Loucy (cell line): ENCODE measurements at regions not wholly inside any gene's neighbourhood (a gene's known extent, or its start where the extent isn't known, plus 50 kb on each side); places are given as distances from the start of the nearest gene placed in this dataset.

Experiments
- H2AFZ ChIP-seq: fragments of 200-600 bp; sonication (generic); 2 replicates; pipeline ENCODE4 v1.6.0; 2016; ENCODE audit warnings: antibody characterized with exemption, mild to moderate bottlenecking, low read length, moderate library complexity
- H3F3A ChIP-seq: fragments of 200-600 bp; 2 replicates; pipeline ENCODE4 v1.6.0; 2016; ENCODE audit warnings: antibody characterized with exemption, low read depth, mild to moderate bottlenecking
- H3K27me3 ChIP-seq: fragments of 200-600 bp; sonication (generic); 2 replicates; pipeline ENCODE4 v1.6.1; 2014; ENCODE audit warnings: low read length, mild to moderate bottlenecking; ENCODE audit not compliant: insufficient read depth, poor library complexity, severe bottlenecking
- H3K36me3 ChIP-seq: fragments of 200-600 bp; sonication (generic); 2 replicates; pipeline ENCODE4 v1.6.1; 2016; ENCODE audit warnings: low read length; ENCODE audit not compliant: insufficient read depth
- H3K4me1 ChIP-seq: fragments of 200-600 bp; sonication (generic); 2 replicates; pipeline ENCODE4 v1.5.1; 2014; ENCODE audit warnings: low read length, mild to moderate bottlenecking; ENCODE audit not compliant: insufficient read depth, poor library complexity, severe bottlenecking
- H3K4me2 ChIP-seq: fragments of 200-600 bp; sonication (generic); 2 replicates; pipeline ENCODE4 v1.6.0; 2014; ENCODE audit warnings: antibody characterized with exemption, low read length, low read depth, mild to moderate bottlenecking; ENCODE audit not compliant: poor library complexity, severe bottlenecking
- H3K4me3 ChIP-seq: fragments of 200-600 bp; sonication (generic); 2 replicates; pipeline ENCODE4 v1.5.1; 2014; ENCODE audit warnings: low read length, mild to moderate bottlenecking, mixed read lengths; ENCODE audit not compliant: poor library complexity, severe bottlenecking
- H3K79me2 ChIP-seq: fragments of 200-600 bp; sonication (generic); 2 replicates; pipeline ENCODE4 v1.6.1; 2014; ENCODE audit warnings: low read length; ENCODE audit not compliant: insufficient read depth
- H3K9ac ChIP-seq: fragments of 200-600 bp; sonication (generic); 2 replicates; pipeline ENCODE4 v1.6.0; 2014; ENCODE audit warnings: mild to moderate bottlenecking, low read depth, low read length, moderate library complexity; ENCODE audit not compliant: poor library complexity, severe bottlenecking
- H3K9me2 ChIP-seq: fragments of 200-600 bp; sonication (generic); replicated peaks from 2 replicates; pipeline ENCODE4 v1.6.1; 2016; ENCODE audit warnings: low read depth, low read length, mixed read lengths
- H3K9me3 ChIP-seq: fragments of 200-600 bp; sonication (generic); 2 replicates; pipeline ENCODE4 v1.6.1; 2014; ENCODE audit warnings: mild to moderate bottlenecking, antibody characterized with exemption, low read length, low read depth; ENCODE audit not compliant: insufficient read depth
- H4K20me1 ChIP-seq: fragments of 200-600 bp; sonication (generic); 2 replicates; pipeline ENCODE4 v1.6.0; 2014; ENCODE audit warnings: antibody characterized with exemption, low read length, mild to moderate bottlenecking; ENCODE audit not compliant: insufficient read depth, poor library complexity, severe bottlenecking
- EZH2phosphoT487 ChIP-seq: fragments of 200-600 bp; IDR thresholded peaks from 2 replicates; pipeline ENCODE4 v1.6.1; 2018; ENCODE audit warnings: antibody characterized with exemption, mild to moderate bottlenecking, moderate library complexity, borderline replicate concordance
- TF ChIP-seq, protein P1 (sequence below): fragments of 200-600 bp; sonication (generic); conservative IDR thresholded peaks from 2 replicates; pipeline ENCODE4 v1.5.1; 2014; ENCODE audit warnings: mild to moderate bottlenecking, antibody characterized with exemption, low read length

- H3K4me2 ChIP-seq = no peak overlapping the region
- TF ChIP-seq, protein P1, sequence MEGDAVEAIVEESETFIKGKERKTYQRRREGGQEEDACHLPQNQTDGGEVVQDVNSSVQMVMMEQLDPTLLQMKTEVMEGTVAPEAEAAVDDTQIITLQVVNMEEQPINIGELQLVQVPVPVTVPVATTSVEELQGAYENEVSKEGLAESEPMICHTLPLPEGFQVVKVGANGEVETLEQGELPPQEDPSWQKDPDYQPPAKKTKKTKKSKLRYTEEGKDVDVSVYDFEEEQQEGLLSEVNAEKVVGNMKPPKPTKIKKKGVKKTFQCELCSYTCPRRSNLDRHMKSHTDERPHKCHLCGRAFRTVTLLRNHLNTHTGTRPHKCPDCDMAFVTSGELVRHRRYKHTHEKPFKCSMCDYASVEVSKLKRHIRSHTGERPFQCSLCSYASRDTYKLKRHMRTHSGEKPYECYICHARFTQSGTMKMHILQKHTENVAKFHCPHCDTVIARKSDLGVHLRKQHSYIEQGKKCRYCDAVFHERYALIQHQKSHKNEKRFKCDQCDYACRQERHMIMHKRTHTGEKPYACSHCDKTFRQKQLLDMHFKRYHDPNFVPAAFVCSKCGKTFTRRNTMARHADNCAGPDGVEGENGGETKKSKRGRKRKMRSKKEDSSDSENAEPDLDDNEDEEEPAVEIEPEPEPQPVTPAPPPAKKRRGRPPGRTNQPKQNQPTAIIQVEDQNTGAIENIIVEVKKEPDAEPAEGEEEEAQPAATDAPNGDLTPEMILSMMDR = no peak
- TF ChIP-seq EZH2phosphoT487 = no peak
- peak overlapping the region; percentile 57; the same call in 1 of the 2 replicates for H2AFZ ChIP-seq
- peaks cover 6% of the 10 kb centered on the region for H3K4me1 ChIP-seq
- no peaks in the 10 kb centered on the region for H3K79me2 ChIP-seq
- no peak overlapping the region for H3K9ac ChIP-seq
- H3K36me3 ChIP-seq = no peaks in the 10 kb centered on the region
- H3K4me3 ChIP-seq = no peak overlapping the region
- no peaks in the 10 kb centered on the region for H3K27me3 ChIP-seq
- no peaks in the 10 kb centered on the region for H4K20me1 ChIP-seq
- H3K9me3 ChIP-seq = no peaks in the 10 kb centered on the region
- H3K9me2 ChIP-seq = no peaks in the 10 kb centered on the region
- no peaks in the 10 kb centered on the region for H3F3A ChIP-seq
These were observed 50.3 kb upstream of the MACC1 start for GRCh38 chr7:20267482-20267881.

GRCh38 chr7:20268824-20269223, 51.6 kb upstream of the MACC1 start:
- TF ChIP-seq EZH2phosphoT487 = no peak
- TF ChIP-seq, protein P1 = no peak
- H3F3A ChIP-seq = no peaks in the 10 kb centered on the region
- H3K4me2 ChIP-seq = no peak overlapping the region
- H3K79me2 ChIP-seq = no peaks in the 10 kb centered on the region
- H3K4me1 ChIP-seq = peaks cover 6% of the 10 kb centered on the region
- H4K20me1 ChIP-seq = no peaks in the 10 kb centered on the region
- H3K9me2 ChIP-seq = no peaks in the 10 kb centered on the region
- no peaks in the 10 kb centered on the region for H3K36me3 ChIP-seq
- no peak overlapping the region for H2AFZ ChIP-seq
- no peaks in the 10 kb centered on the region for H3K27me3 ChIP-seq
- no peak overlapping the region for H3K9ac ChIP-seq
- H3K4me3 ChIP-seq = no peak overlapping the region
- no peaks in the 10 kb centered on the region for H3K9me3 ChIP-seq

GRCh38 chr7:20269726-20270125, 52.5 kb upstream of the MACC1 start:
- Histone ChIP-seq H3K9ac (no peak overlapping the region), H3K4me3 (no peak overlapping the region), H3F3A (no peaks in the 10 kb centered on the region), H3K36me3 (no peaks in the 10 kb centered on the region), H3K79me2 (no peaks in the 10 kb centered on the region), H3K4me2 (no peak overlapping the region), H3K9me2 (no peaks in the 10 kb centered on the region), H2AFZ (no peak overlapping the region), H3K27me3 (no peaks in the 10 kb centered on the region), H3K9me3 (no peaks in the 10 kb centered on the region), H4K20me1 (no peaks in the 10 kb centered on the region), H3K4me1 (peaks cover 6% of the 10 kb centered on the region)
- TF ChIP-seq EZH2phosphoT487 = no peak
- TF ChIP-seq, protein P1 = no peak
